Upper lobe of left lung (tissue), 4 donors: ENCODE measurements at regions not wholly inside any gene's neighbourhood (a gene's known extent, or its start where the extent isn't known, plus 50 kb on each side); places are given as distances from the start of the nearest gene placed in this dataset.
"Not testable (repeated sequence)": the region's sequence is repeated elsewhere in the genome, so short reads cannot be mapped to it uniquely, and the experiment has no call there.

ENCODE experiments used
- POLR2A ChIP-seq, 4 donors: fragments of 450-650 bp; IDR thresholded peaks; one replicate each; pipeline ENCODE4 v1.5.1; 2016 to 2017; ENCODE audit warnings: antibody characterized with exemption in 4 of 4, mild to moderate bottlenecking in 2 of 4
- TF ChIP-seq, protein P1 (sequence below), 6 experiments: fragments of 450-650 bp in 4 of 6; fragments of 200-600 bp in 2 of 6; sonication (generic) in 2 of 6; IDR thresholded peaks; one replicate each; pipeline ENCODE4 v1.5.1; 2016 to 2019; ENCODE audit warnings: antibody characterized with exemption in 6 of 6

DNA sequence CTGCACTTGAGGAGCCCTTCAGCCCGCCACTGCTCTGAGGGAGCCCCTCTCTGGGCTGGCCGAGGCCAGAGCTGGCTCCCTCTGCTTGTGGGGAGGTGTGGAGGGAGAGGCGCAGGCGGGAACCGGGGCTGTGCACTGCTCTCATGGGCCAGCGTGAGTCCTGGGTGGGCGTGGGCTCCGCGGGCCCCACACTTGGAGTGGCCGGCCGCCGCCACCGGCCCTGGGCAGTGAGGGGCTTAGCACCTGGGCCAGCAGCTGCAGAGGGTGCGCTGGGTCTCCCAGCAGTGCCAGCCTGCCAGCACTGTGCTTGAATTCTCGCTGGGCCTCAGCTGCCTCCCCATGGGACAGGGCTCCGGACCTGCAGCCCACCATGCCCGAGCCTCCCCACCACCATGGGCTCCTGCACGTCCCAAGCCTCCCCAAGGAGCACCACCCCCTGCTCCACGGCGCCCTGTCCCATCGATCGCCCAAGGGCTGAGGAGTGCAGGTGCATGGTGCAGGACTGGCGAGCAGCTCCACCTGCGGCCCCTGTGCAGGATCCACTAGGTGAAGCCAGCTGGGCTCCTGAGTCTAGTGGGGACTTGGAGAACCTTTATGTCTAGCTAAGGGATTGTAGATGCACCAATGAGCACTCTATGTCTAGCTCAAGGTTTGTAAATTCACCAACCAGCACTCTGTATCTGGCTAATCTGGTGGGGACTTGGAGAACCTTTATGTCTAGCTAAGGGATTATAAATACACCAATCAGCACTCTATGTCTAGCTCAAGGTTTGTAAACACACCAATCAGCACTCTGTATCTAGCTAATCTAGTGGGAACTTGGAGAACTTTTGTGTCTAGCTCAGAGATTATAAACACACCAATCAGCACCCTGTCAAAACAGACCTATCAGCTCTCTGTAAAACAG is 1180.3 kb downstream of the FSCB start:
- TF ChIP-seq, protein P1, sequence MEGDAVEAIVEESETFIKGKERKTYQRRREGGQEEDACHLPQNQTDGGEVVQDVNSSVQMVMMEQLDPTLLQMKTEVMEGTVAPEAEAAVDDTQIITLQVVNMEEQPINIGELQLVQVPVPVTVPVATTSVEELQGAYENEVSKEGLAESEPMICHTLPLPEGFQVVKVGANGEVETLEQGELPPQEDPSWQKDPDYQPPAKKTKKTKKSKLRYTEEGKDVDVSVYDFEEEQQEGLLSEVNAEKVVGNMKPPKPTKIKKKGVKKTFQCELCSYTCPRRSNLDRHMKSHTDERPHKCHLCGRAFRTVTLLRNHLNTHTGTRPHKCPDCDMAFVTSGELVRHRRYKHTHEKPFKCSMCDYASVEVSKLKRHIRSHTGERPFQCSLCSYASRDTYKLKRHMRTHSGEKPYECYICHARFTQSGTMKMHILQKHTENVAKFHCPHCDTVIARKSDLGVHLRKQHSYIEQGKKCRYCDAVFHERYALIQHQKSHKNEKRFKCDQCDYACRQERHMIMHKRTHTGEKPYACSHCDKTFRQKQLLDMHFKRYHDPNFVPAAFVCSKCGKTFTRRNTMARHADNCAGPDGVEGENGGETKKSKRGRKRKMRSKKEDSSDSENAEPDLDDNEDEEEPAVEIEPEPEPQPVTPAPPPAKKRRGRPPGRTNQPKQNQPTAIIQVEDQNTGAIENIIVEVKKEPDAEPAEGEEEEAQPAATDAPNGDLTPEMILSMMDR (IDR thresholded peaks at IDR 0.05), result not testable (repeated sequence)
- TF ChIP-seq POLR2A (IDR thresholded peaks at IDR 0.05), result not testable (repeated sequence)
